HS-5 (cell line): ENCODE measurements at regions not wholly inside any gene's neighbourhood (a gene's known extent, or its start where the extent isn't known, plus 50 kb on each side); places are given as distances from the start of the nearest gene placed in this dataset.
"Not testable (repeated sequence)": the region's sequence is repeated elsewhere in the genome, so short reads cannot be mapped to it uniquely, and the experiment has no call there.

Experiments
- DNase-seq: peaks from one replicate; pipeline ENCODE4 v3.0.0-alpha.2; 2012; ENCODE audit warnings: low read depth

GRCh38 chr11:87548797-87549196 lies 511.1 kb downstream of the TMEM135 start:
- DNase-seq, result no peak

GRCh38 chr11:87545858-87546257 lies 508.1 kb downstream of the TMEM135 start:
- no peak for DNase-seq

GRCh38 chr11:87539596-87539995 lies 501.9 kb downstream of the TMEM135 start:
- DNase-seq, result no peak

GRCh38 chr11:87536565-87536964 lies 498.8 kb downstream of the TMEM135 start:
- no peak for DNase-seq

GRCh38 chr11:87536016-87536415 lies 498.3 kb downstream of the TMEM135 start:
- no peak for DNase-seq

GRCh38 chr11:87535513-87535912 lies 497.8 kb downstream of the TMEM135 start:
- no peak for DNase-seq

- not testable (repeated sequence) for DNase-seq
Measured at GRCh38 chr11:87531835-87532234, 494.1 kb downstream of the TMEM135 start.

- no peak for DNase-seq
Measured at GRCh38 chr11:87529486-87529885, 491.8 kb downstream of the TMEM135 start.

GRCh38 chr11:87528752-87529151 lies 491.0 kb downstream of the TMEM135 start:
- no peak for DNase-seq

GRCh38 chr11:87523276-87523675 lies 485.5 kb downstream of the TMEM135 start:
- DNase-seq, result no peak

GRCh38 chr11:87518266-87518665 lies 480.5 kb downstream of the TMEM135 start:
- DNase-seq, result no peak

GRCh38 chr11:87517351-87517750 lies 479.6 kb downstream of the TMEM135 start:
- no peak for DNase-seq

- DNase-seq, result not testable (repeated sequence)
Measured at GRCh38 chr11:87507722-87508121, 470.0 kb downstream of the TMEM135 start.

- not testable (repeated sequence) for DNase-seq
Measured at GRCh38 chr11:87506946-87507345, 469.2 kb downstream of the TMEM135 start.

GRCh38 chr11:87501388-87501787 lies 463.7 kb downstream of the TMEM135 start:
- no peak for DNase-seq

GRCh38 chr11:87494936-87495335 lies 457.2 kb downstream of the TMEM135 start:
- DNase-seq, result not testable (repeated sequence)

GRCh38 chr11:87494026-87494425 lies 456.3 kb downstream of the TMEM135 start:
- DNase-seq, result not testable (repeated sequence)

GRCh38 chr11:87493516-87493915 lies 455.8 kb downstream of the TMEM135 start:
- DNase-seq, result no peak

- DNase-seq, result no peak
Measured at GRCh38 chr11:87491381-87491780, 453.6 kb downstream of the TMEM135 start.

- no peak for DNase-seq
Measured at GRCh38 chr11:87490671-87491070, 452.9 kb downstream of the TMEM135 start.

GRCh38 chr11:87484566-87484965 lies 446.8 kb downstream of the TMEM135 start:
- no peak for DNase-seq

GRCh38 chr11:87477321-87477720 lies 439.6 kb downstream of the TMEM135 start:
- no peak for DNase-seq

GRCh38 chr11:87473174-87473573 lies 435.4 kb downstream of the TMEM135 start:
- DNase-seq, result peak; percentile 85

GRCh38 chr11:87466223-87466622 lies 428.5 kb downstream of the TMEM135 start:
- DNase-seq, result no peak

- DNase-seq, result no peak
Measured at GRCh38 chr11:87465716-87466115, 428.0 kb downstream of the TMEM135 start.
